CD14-positive monocyte (primary cell): ENCODE measurements at regions not wholly inside any gene's neighbourhood (a gene's known extent, or its start where the extent isn't known, plus 50 kb on each side); places are given as distances from the start of the nearest gene placed in this dataset.

Source experiments
- DNase-seq, 3 donors: peaks; one replicate each; pipeline ENCODE4 v3.0.0-alpha.2; 2011 to 2022
- H2AFZ ChIP-seq: 2 replicates; pipeline ENCODE4 v1.6.0; 2012; ENCODE audit warnings: mild to moderate bottlenecking, low read depth, low read length, inconsistent platforms; ENCODE audit not compliant: insufficient read depth, poor library complexity, severe bottlenecking
- H3K27ac ChIP-seq, 2 donors: 1 replicate in 1 of 2; 2 replicates in 1 of 2; pipeline ENCODE4 v1.5.1; 2012 to 2013; ENCODE audit warnings: low read length in 2 of 2, control low read depth in 1 of 2, inconsistent platforms in 1 of 2, low read depth in 1 of 2, mild to moderate bottlenecking in 1 of 2
- H3K27me3 ChIP-seq, 2 donors: one replicate each; pipeline versions ENCODE4 v1.6.0 to v1.6.1; 2011 to 2013; ENCODE audit warnings: low read length in 2 of 2; ENCODE audit not compliant: control insufficient read depth in 2 of 2, insufficient read depth in 2 of 2
- H3K36me3 ChIP-seq, 2 donors: replicated peaks in 1 of 2; 1 replicate in 1 of 2; 2 replicates in 1 of 2; pipeline versions ENCODE4 v1.5.1 to v1.6.1; 2012 to 2013; ENCODE audit warnings: low read length in 2 of 2, control low read depth in 1 of 2, inconsistent platforms in 1 of 2, mild to moderate bottlenecking in 1 of 2; ENCODE audit not compliant: insufficient read depth in 2 of 2, control insufficient read depth in 1 of 2
- H3K4me1 ChIP-seq, 2 donors: 1 replicate in 1 of 2; 2 replicates in 1 of 2; pipeline versions ENCODE4 v1.5.1 to v1.6.1; 2012 to 2013; ENCODE audit warnings: low read length in 2 of 2, control low read depth in 1 of 2, inconsistent platforms in 1 of 2, mild to moderate bottlenecking in 1 of 2, moderate library complexity in 1 of 2; ENCODE audit not compliant: insufficient read depth in 2 of 2, control insufficient read depth in 1 of 2
- H3K4me2 ChIP-seq: replicated peaks from 2 replicates; pipeline ENCODE3; 2012; ENCODE audit warnings: low read length, moderate library complexity, mild to moderate bottlenecking; ENCODE audit not compliant: poor library complexity, severe bottlenecking; ENCODE audit errors: extremely low read depth
- H3K4me3 ChIP-seq, 3 experiments: fragments of 200-600 bp in 1 of 3; sonication (generic) in 1 of 3; replicated peaks in 1 of 3; 1 replicate in 2 of 3; 2 replicates in 1 of 3; pipeline ENCODE4 v1.5.1; 2011 to 2013; ENCODE audit warnings: low read length in 3 of 3, mild to moderate bottlenecking in 3 of 3, control low read depth in 2 of 3, low read depth in 2 of 3, inconsistent platforms in 1 of 3, moderate library complexity in 1 of 3
- H3K79me2 ChIP-seq: 2 replicates; pipeline ENCODE4 v1.6.0; 2012; ENCODE audit warnings: mild to moderate bottlenecking, control low read depth, inconsistent platforms, low read length, moderate library complexity; ENCODE audit not compliant: insufficient read depth
- H3K9ac ChIP-seq: 2 replicates; pipeline ENCODE4 v1.6.0; 2017; ENCODE audit warnings: low read length, mild to moderate bottlenecking; ENCODE audit not compliant: insufficient read depth, poor library complexity, severe bottlenecking
- H3K9me3 ChIP-seq, 2 donors: replicated peaks in 1 of 2; 1 replicate in 1 of 2; 2 replicates in 1 of 2; pipeline versions ENCODE4 v1.5.1 to v1.6.1; 2012 to 2013; ENCODE audit warnings: low read length in 2 of 2, control low read depth in 1 of 2; ENCODE audit not compliant: control insufficient read depth in 1 of 2, insufficient read depth in 1 of 2
- H4K20me1 ChIP-seq: 2 replicates; pipeline ENCODE4 v1.6.0; 2012; ENCODE audit warnings: mild to moderate bottlenecking, low read length, control low read depth, moderate library complexity; ENCODE audit not compliant: insufficient read depth
- H3K27ac Mint-ChIP-seq, 7 donors: one replicate each; pipeline ENCODE4 v1.8.0; 2020; ENCODE audit warnings: mild to moderate bottlenecking in 7 of 7, mixed read lengths in 7 of 7, moderate library complexity in 6 of 7, inconsistent platforms in 2 of 7
- H3K27me3 Mint-ChIP-seq, 3 donors: one replicate each; pipeline ENCODE4 v1.8.0; 2021 to 2022; ENCODE audit warnings: low read depth in 3 of 3, mild to moderate bottlenecking in 3 of 3, mixed read lengths in 3 of 3, moderate library complexity in 3 of 3, inconsistent platforms in 1 of 3
- H3K36me3 Mint-ChIP-seq, 2 donors: one replicate each; pipeline ENCODE4 v1.8.0; 2020; ENCODE audit warnings: mixed read lengths in 2 of 2, inconsistent platforms in 1 of 2, mild to moderate bottlenecking in 1 of 2
- H3K4me1 Mint-ChIP-seq: one replicate; pipeline ENCODE4 v1.8.0; 2020; ENCODE audit warnings: mild to moderate bottlenecking, mixed read lengths
- H3K4me3 Mint-ChIP-seq, 2 donors: one replicate each; pipeline ENCODE4 v1.8.0; 2020; ENCODE audit warnings: mild to moderate bottlenecking in 2 of 2, mixed read lengths in 2 of 2, moderate library complexity in 1 of 2
- H3K9me3 Mint-ChIP-seq, 7 donors: one replicate each; pipeline ENCODE4 v1.8.0; 2020 to 2022; ENCODE audit warnings: mixed read lengths in 7 of 7, mild to moderate bottlenecking in 6 of 7, moderate library complexity in 6 of 7, inconsistent platforms in 2 of 7
- CTCF ChIP-seq: fragments of 200-600 bp; IDR thresholded peaks from one replicate; pipeline ENCODE4 v1.8.0; 2022; ENCODE audit warnings: antibody characterized with exemption, mild to moderate bottlenecking
- WGBS: methylation state at CpG from one replicate; pipeline ENCODE4 v1.1.5; 2013; ENCODE audit warnings: missing lambda C conversion rate; ENCODE audit not compliant: insufficient coverage; 5-methylcytosine and 5-hydroxymethylcytosine counted together
- intact Hi-C, 2 donors: fragments of 100-400 bp; cut with micrococcal nuclease; formaldehyde crosslinking; loops; one replicate each; pipeline versions ENCODE4 v1.15.0 to v1.15.1; 2023

- Mint-ChIP-seq H3K27me3 (peaks cover 0 to 1% (median 0%) of the 10 kb centered on the region in 3 donors), H3K4me1 (no peaks in the 10 kb centered on the region), H3K9me3 (peaks cover 0 to 2% (median 0%) of the 10 kb centered on the region in 7 donors), H3K27ac (no peak overlapping the region), H3K4me3 (no peak overlapping the region), H3K36me3 (no peaks in the 10 kb centered on the region)
- Histone ChIP-seq H2AFZ (no peak overlapping the region), H3K9me3 (no peaks in the 10 kb centered on the region), H3K36me3 (no peaks in the 10 kb centered on the region), H3K27me3 (no peaks in the 10 kb centered on the region), H3K79me2 (no peaks in the 10 kb centered on the region), H3K4me2 (no peak overlapping the region), H3K4me1 (no peaks in the 10 kb centered on the region), H3K27ac (no peak overlapping the region), H3K9ac (no peak overlapping the region), H4K20me1 (no peaks in the 10 kb centered on the region), H3K4me3 (no peak overlapping the region)
- no peak for DNase-seq
- 83% methylated on average over 2 of the region's 2 CpGs for WGBS
- intact Hi-C loops, result no loop called here
- TF ChIP-seq CTCF, result no peak
Measured at GRCh38 chr14:28671425-28671824, 95.2 kb upstream of the FOXG1 start.

GRCh38 chr14:28673056-28673455, 93.5 kb upstream of the FOXG1 start:
- no peaks in the 10 kb centered on the region for H4K20me1 ChIP-seq
- no peaks in the 10 kb centered on the region for H3K4me1 ChIP-seq
- no peak for TF ChIP-seq CTCF
- no peak overlapping the region for H3K4me3 ChIP-seq
- WGBS, result 86% methylated on average over 2 of the region's 4 CpGs
- H3K27ac Mint-ChIP-seq, result no peak overlapping the region
- H3K4me1 Mint-ChIP-seq, result no peaks in the 10 kb centered on the region
- H3K9ac ChIP-seq, result no peak overlapping the region
- no peak overlapping the region for H3K4me3 Mint-ChIP-seq
- H2AFZ ChIP-seq, result no peak overlapping the region
- no peaks in the 10 kb centered on the region for H3K9me3 ChIP-seq
- DNase-seq, result no peak
- no peak overlapping the region for H3K27ac ChIP-seq
- no peak overlapping the region for H3K4me2 ChIP-seq
- no peaks in the 10 kb centered on the region for H3K27me3 ChIP-seq
- H3K27me3 Mint-ChIP-seq, result peaks cover 0 to 1% (median 0%) of the 10 kb centered on the region in 3 donors
- peaks cover 0 to 2% (median 0%) of the 10 kb centered on the region in 7 donors for H3K9me3 Mint-ChIP-seq
- H3K79me2 ChIP-seq, result no peaks in the 10 kb centered on the region
- no peaks in the 10 kb centered on the region for H3K36me3 Mint-ChIP-seq
- intact Hi-C loops, result no loop called here
- no peaks in the 10 kb centered on the region for H3K36me3 ChIP-seq
